Fibroblast of peridontal ligament (primary cell): ENCODE measurements at regions not wholly inside any gene's neighbourhood (a gene's known extent, or its start where the extent isn't known, plus 50 kb on each side); places are given as distances from the start of the nearest gene placed in this dataset.

Experiments used
- DNase-seq: peaks from one replicate; pipeline ENCODE4 v3.0.0-alpha.2; 2010; ENCODE audit errors: extremely low read depth

- DNase-seq = peak; percentile 86
Observed at GRCh38 chr4:177105536-177105935, 204.1 kb upstream of the NEIL3 start.

GRCh38 chr4:177107288-177107921, 202.3 kb upstream of the NEIL3 start:
- no peak for DNase-seq

- peak; percentile 80 for DNase-seq
Observed at GRCh38 chr4:177108708-177109107, 201.0 kb upstream of the NEIL3 start.

GRCh38 chr4:177109769-177110168, 199.9 kb upstream of the NEIL3 start:
- DNase-seq = no peak

GRCh38 chr4:177116161-177116560, 193.5 kb upstream of the NEIL3 start:
- DNase-seq = no peak

- no peak for DNase-seq
Observed at GRCh38 chr4:177117256-177117655, 192.4 kb upstream of the NEIL3 start.

- DNase-seq = peak; percentile 100
Observed at GRCh38 chr4:177118596-177118995, 191.1 kb upstream of the NEIL3 start.

- peak; percentile 94 for DNase-seq
Observed at GRCh38 chr4:177119021-177119471, 190.6 kb upstream of the NEIL3 start.

- DNase-seq = peak; percentile 36
Observed at GRCh38 chr4:177119691-177120090, 190.0 kb upstream of the NEIL3 start.

- DNase-seq = no peak
Observed at GRCh38 chr4:177123811-177124210, 185.9 kb upstream of the NEIL3 start.

- DNase-seq = no peak
Observed at GRCh38 chr4:177124349-177125064, 185.2 kb upstream of the NEIL3 start.

GRCh38 chr4:177125656-177126055, 184.0 kb upstream of the NEIL3 start:
- peak; percentile 34 for DNase-seq

- DNase-seq = no peak
Observed at GRCh38 chr4:177127658-177128057, 182.0 kb upstream of the NEIL3 start.

- DNase-seq = no peak
Observed at GRCh38 chr4:177128306-177128705, 181.4 kb upstream of the NEIL3 start.

GRCh38 chr4:177131736-177132135, 177.9 kb upstream of the NEIL3 start:
- peak; percentile 90 for DNase-seq

- DNase-seq = no peak
Observed at GRCh38 chr4:177147668-177148067, 162.0 kb upstream of the NEIL3 start.

GRCh38 chr4:177155454-177155853, 154.2 kb upstream of the NEIL3 start:
- no peak for DNase-seq

- no peak for DNase-seq
Observed at GRCh38 chr4:177159600-177159999, 150.1 kb upstream of the NEIL3 start.

- peak; percentile 29 for DNase-seq
Observed at GRCh38 chr4:177161781-177162180, 147.9 kb upstream of the NEIL3 start.

GRCh38 chr4:177163532-177163931, 146.1 kb upstream of the NEIL3 start:
- peak; percentile 44 for DNase-seq

GRCh38 chr4:177171588-177171987, 138.1 kb upstream of the NEIL3 start:
- DNase-seq = no peak

GRCh38 chr4:177175473-177175872, 134.2 kb upstream of the NEIL3 start:
- DNase-seq = no peak

- peak; percentile 91 for DNase-seq
Observed at GRCh38 chr4:177177541-177178081, 132.1 kb upstream of the NEIL3 start.
